SH-SY5Y (cell line): ENCODE measurements at regions not wholly inside any gene's neighbourhood (a gene's known extent, or its start where the extent isn't known, plus 50 kb on each side); places are given as distances from the start of the nearest gene placed in this dataset.

Experiments used
- GATA2 ChIP-seq: IDR thresholded peaks from 2 replicates; pipeline ENCODE4 v1.6.1; 2011; ENCODE audit warnings: mild to moderate bottlenecking, low read depth, low read length
- GATA3 ChIP-seq: IDR thresholded peaks from 2 replicates; pipeline ENCODE4 v1.6.1; 2011; ENCODE audit warnings: low read depth, mild to moderate bottlenecking, low read length, moderate library complexity

DNA sequence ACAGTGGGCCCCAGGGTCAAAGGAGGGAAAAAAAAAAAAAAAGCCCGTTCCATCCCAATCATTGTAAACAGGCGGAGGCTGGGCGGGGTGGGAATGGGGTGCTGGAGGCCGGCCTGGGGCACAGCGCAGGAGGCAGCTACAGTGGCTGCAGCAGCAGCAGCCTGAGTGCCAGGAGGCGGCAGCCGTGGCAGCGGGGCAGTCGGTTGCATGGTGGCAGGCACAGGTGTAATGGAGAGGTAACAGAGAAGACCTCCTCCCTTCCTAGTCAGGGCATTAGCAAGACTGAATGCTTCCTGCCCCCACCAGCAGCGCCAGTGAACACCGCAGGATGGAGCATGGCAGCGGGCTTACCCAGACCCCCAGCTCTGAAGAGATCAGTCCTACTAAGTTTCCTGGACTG lies 279.1 kb upstream of the TTC14 start:
- TF ChIP-seq GATA2 (no peak), GATA3 (no peak)
